Activated T-helper 17 cell treated with anti-CD3 and anti-CD28 coated beads, Interleukin-2, amount 50 U/mL, for 72 hours (primary cell): ENCODE measurements at regions not wholly inside any gene's neighbourhood (a gene's known extent, or its start where the extent isn't known, plus 50 kb on each side); places are given as distances from the start of the nearest gene placed in this dataset.

ENCODE experiments used
- ATAC-seq: fragments of 150-1000 bp; cut with Tn5 transposase; replicated peaks from 2 replicates; pipeline ENCODE4 v1.10.0; 2021; ENCODE audit warnings: mild to moderate bottlenecking, moderate library complexity
- H3K27ac Mint-ChIP-seq: one replicate; pipeline ENCODE4 v1.8.0; 2022; ENCODE audit warnings: mixed read lengths
- H3K27me3 Mint-ChIP-seq: one replicate; pipeline ENCODE4 v1.8.0; 2022; ENCODE audit warnings: mixed read lengths
- H3K36me3 Mint-ChIP-seq: one replicate; pipeline ENCODE4 v1.8.0; 2022; ENCODE audit warnings: low read depth, mild to moderate bottlenecking, mixed read lengths
- H3K4me1 Mint-ChIP-seq: one replicate; pipeline ENCODE4 v1.8.0; 2022; ENCODE audit warnings: mixed read lengths
- H3K4me3 Mint-ChIP-seq: one replicate; pipeline ENCODE4 v1.8.0; 2022; ENCODE audit warnings: mild to moderate bottlenecking, mixed read lengths
- H3K9me3 Mint-ChIP-seq: one replicate; pipeline ENCODE4 v1.8.0; 2022; ENCODE audit warnings: mixed read lengths

DNA sequence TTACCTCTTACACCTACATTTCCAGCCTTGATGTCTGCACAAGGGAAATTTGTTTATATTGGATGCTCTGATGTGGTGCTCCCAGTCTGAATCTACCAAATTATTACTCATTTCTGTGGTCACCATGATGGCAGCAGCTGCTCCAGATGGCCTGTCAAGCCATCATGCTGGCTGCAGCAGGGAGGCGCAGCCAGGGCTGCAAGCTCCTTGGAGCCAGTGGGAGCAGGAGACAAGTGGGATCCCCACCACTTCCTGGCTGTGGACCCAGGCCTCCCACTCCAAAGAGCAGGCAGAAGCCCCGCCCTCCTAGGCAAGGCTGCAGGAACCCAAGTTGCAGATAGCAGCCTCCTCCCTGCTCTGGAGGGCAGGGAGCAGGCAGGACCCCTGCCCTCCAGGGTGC is 241.1 kb upstream of the ATP10B start:
- Mint-ChIP-seq H3K4me3 (no peak overlapping the region), H3K4me1 (no peaks in the 10 kb centered on the region), H3K9me3 (peaks cover 4% of the 10 kb centered on the region), H3K36me3 (no peaks in the 10 kb centered on the region), H3K27me3 (no peaks in the 10 kb centered on the region), H3K27ac (no peak overlapping the region)
- no peak for ATAC-seq

DNA sequence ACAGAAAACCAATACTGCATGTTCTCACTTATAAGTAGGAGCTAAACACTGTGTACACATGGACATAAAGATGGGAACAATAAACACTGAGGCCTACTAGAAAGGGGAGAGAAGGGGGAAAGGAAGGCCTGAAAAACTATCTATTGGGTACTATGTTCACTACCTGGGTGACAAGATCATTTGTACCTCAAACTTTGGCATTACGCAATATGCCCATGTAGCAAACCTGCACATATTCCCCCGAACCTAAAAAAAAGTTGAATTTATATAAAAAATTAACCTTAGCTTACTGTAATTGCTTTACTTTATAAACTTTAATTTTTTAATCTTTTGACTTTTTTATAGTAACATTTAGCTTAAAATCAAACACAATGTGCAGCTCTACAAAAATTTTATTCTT is 237.6 kb upstream of the ATP10B start:
- no peak overlapping the region for H3K4me3 Mint-ChIP-seq
- no peaks in the 10 kb centered on the region for H3K27me3 Mint-ChIP-seq
- ATAC-seq, result no peak
- H3K4me1 Mint-ChIP-seq, result no peaks in the 10 kb centered on the region
- H3K36me3 Mint-ChIP-seq, result no peaks in the 10 kb centered on the region
- H3K27ac Mint-ChIP-seq, result no peak overlapping the region
- H3K9me3 Mint-ChIP-seq, result peaks cover 4% of the 10 kb centered on the region

DNA sequence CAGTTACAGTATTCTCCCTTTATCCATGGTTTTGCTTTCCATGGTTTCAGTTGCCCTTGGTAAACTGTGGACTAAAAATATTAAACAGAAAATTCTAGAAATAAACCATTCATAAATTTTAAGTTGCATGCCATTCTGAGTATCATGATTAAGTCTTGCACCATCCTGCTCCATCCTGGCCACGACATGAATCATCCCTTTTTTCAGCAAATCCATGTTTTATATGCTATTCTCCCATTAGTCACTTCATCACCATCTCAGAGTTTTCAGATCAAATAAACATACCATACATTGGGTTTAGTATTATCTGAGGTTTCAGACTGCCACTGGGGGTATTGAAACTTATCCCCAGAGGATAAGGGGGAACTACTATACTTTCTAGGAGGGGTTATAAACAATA is 234.4 kb upstream of the ATP10B start:
- Mint-ChIP-seq H3K9me3 (peaks cover 4% of the 10 kb centered on the region), H3K4me3 (no peak overlapping the region), H3K27me3 (no peaks in the 10 kb centered on the region), H3K4me1 (no peaks in the 10 kb centered on the region), H3K36me3 (no peaks in the 10 kb centered on the region), H3K27ac (no peak overlapping the region)
- ATAC-seq, result no peak

DNA sequence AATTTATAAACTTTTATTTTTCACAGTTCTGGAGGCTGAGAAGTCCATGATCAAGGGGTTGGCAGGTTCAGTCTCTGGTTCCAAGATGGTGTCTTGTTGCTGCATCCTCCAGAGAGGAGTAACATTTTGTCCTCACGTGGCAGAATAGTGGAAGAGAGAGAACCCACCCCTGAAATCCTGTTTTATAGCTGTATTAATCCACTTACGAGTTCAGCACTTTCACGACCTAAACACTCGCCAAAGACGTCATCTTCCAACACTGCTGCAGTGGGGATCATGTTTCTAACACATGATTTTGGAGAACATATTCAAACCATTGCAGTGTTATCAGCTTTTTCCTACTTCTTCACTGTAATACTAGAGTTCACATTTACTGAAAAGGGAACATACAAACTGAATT is 233.0 kb upstream of the ATP10B start:
- Mint-ChIP-seq H3K27me3 (no peaks in the 10 kb centered on the region), H3K4me1 (no peaks in the 10 kb centered on the region), H3K9me3 (peaks cover 4% of the 10 kb centered on the region), H3K4me3 (no peak overlapping the region), H3K36me3 (no peaks in the 10 kb centered on the region), H3K27ac (no peak overlapping the region)
- no peak for ATAC-seq

DNA sequence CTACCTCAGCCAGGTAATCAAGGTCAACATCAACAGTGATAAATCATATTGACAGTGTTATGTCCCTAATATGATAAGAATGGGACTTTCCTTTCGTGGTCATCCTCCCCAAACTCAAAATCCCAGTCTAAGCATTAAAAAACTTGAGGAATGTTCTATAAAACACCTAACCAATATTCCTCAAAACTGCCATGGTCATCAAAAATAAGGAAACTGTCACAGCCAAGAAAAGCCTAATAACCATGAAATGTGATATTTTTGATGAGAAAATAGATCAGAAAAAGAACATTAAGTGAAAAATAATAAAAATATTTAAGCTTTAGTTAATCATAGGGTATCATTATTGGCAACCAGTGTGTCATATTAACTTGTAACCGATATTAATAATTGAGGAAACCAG is 232.1 kb upstream of the ATP10B start:
- no peak for ATAC-seq
- Mint-ChIP-seq H3K9me3 (no peaks in the 10 kb centered on the region), H3K4me3 (no peak overlapping the region), H3K27me3 (no peaks in the 10 kb centered on the region), H3K36me3 (no peaks in the 10 kb centered on the region), H3K27ac (no peak overlapping the region), H3K4me1 (no peaks in the 10 kb centered on the region)

DNA sequence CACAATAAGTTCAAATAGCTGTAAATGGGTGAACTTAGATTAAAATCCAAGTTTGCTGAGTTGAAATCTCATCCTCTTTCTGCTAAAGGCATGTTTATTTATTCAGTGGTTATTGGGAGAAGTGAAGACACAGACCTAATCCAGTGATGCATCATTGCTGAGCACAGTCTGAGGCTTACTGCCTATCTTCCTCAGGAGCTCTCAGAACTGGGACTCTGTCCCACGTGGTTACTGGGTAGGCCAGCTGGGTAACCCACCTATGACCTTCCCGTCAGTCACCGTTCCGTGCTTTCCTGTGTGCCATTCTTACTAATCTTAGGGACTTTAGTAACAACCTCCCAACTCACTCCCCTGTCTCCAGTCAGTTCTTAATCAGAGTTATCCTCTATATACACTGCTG is 226.8 kb upstream of the ATP10B start:
- Mint-ChIP-seq H3K27me3 (no peaks in the 10 kb centered on the region), H3K4me3 (no peak overlapping the region), H3K9me3 (no peaks in the 10 kb centered on the region), H3K36me3 (no peaks in the 10 kb centered on the region), H3K4me1 (no peaks in the 10 kb centered on the region), H3K27ac (no peak overlapping the region)
- ATAC-seq, result no peak

DNA sequence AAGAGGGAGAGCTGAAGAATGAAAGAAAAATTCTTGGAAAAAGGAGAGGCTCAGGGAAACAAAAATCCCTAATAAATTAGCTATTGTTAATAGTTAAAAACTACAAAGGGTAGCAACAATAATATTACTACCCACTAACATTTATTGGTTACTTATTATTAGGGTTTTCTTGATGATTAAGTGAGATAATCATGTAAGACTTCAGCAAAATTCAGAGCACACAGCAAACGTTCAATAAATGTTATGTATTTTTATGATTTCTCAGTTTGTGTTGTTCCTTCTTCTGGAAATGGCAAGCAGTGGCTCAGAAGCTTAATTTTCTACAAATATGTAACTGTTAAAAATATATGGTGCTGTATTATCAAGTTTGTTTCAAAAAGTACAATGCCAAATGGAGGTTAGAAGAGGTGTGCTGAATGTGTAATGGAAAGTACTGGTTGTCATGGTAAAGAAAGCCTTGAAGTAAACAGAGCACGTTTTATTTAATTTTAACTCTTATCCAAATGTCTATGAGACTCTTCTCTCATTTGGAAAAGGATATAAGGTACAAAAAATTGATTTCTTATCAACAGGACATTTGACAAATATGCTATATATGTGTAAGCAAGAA is 226.0 kb upstream of the ATP10B start:
- Mint-ChIP-seq H3K4me1 (no peaks in the 10 kb centered on the region), H3K9me3 (no peaks in the 10 kb centered on the region), H3K27me3 (no peaks in the 10 kb centered on the region), H3K4me3 (no peak overlapping the region), H3K27ac (no peak overlapping the region), H3K36me3 (no peaks in the 10 kb centered on the region)
- no peak for ATAC-seq

DNA sequence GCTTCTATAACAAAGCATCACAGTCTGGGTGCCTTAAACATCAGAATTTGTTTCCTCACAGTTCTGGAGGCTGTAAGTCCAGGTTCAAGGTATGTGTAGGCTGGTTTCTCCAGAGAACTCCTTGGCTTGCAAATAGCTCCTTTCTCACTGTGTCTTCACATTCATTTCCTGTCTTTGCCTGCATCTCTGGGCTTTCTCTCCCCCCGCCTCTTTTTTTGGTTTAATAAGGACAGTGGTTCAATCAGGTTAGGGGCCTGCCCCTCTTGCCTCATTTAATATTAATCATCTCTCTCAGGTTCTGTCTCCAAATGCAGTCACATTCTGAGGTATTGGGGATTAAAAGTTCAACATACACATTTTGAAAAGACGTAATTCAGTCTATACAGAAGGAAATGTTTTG is 225.5 kb upstream of the ATP10B start:
- no peaks in the 10 kb centered on the region for H3K36me3 Mint-ChIP-seq
- H3K27ac Mint-ChIP-seq, result no peak overlapping the region
- no peak overlapping the region for H3K4me3 Mint-ChIP-seq

DNA sequence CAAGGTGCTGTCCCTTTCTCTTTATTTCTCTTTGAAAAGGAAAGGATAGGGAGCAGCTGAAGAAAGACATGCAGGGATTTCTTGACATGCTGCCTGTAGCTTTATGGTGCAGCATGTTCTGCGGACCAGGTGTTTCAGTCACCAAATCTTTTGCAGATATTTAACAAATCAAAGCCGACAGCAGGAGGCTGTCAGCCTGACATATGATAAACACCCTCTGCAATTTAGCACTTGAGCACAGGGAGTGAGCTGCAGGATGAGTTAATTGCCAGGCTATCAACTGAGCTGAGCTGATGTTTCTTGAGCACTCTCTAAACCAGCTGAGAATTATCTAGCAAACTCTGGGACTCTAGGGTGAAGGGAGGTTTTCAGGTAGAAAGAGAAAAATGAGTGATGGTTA is 212.8 kb upstream of the ATP10B start:
- H3K27ac Mint-ChIP-seq, result no peak overlapping the region
- H3K4me3 Mint-ChIP-seq, result no peak overlapping the region
- no peaks in the 10 kb centered on the region for H3K36me3 Mint-ChIP-seq
- peaks cover 2% of the 10 kb centered on the region for H3K9me3 Mint-ChIP-seq
- no peaks in the 10 kb centered on the region for H3K4me1 Mint-ChIP-seq
- ATAC-seq, result no peak
- peaks cover 2% of the 10 kb centered on the region for H3K27me3 Mint-ChIP-seq

More for the DNA sequence above, 225.5 kb upstream of the ATP10B start:
- Mint-ChIP-seq H3K27me3 (no peaks in the 10 kb centered on the region), H3K9me3 (no peaks in the 10 kb centered on the region), H3K4me1 (no peaks in the 10 kb centered on the region)
- no peak for ATAC-seq

DNA sequence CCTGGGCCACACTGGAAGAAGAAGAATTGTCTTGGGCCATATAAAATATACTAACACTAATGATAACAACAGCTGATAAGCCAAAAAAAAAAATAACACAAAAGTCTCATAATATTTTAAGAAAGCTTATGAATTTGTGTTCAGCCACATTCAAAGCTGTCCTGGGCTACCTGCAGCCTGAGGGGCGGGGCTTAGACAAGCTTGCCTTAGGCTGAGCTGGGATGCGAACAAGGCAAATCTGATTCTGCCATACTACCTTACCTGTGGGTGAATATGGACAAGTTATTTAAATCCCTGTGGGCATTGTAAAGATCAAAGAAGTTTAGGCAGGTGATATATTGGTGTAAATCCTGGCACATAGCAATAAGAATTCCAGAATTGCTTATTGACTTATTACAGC is 212.3 kb upstream of the ATP10B start:
- Mint-ChIP-seq H3K27me3 (no peaks in the 10 kb centered on the region), H3K36me3 (no peaks in the 10 kb centered on the region), H3K9me3 (no peaks in the 10 kb centered on the region), H3K4me3 (no peak overlapping the region), H3K27ac (no peak overlapping the region), H3K4me1 (no peaks in the 10 kb centered on the region)
- ATAC-seq, result no peak

DNA sequence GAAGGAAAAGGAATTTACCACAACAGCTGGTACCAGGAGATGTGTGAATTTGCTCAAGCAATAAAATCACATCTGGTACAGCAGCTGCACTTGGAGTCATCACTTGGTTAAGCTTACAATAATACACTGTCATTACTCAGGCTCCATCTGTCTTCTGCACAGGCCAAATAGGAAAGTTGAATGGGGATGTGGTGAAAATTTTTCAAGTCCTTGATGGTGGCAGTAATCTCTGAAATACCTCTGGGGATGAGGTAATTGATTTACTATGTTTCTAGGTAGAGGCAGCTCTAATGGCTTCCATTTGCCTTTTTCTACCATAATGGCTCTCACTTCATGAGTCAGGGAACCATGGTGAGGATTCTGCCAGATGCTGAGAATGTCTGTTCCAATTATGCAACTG is 206.8 kb upstream of the ATP10B start:
- no peaks in the 10 kb centered on the region for H3K9me3 Mint-ChIP-seq
- no peak overlapping the region for H3K27ac Mint-ChIP-seq
- ATAC-seq, result no peak
- H3K4me3 Mint-ChIP-seq, result no peak overlapping the region
- no peaks in the 10 kb centered on the region for H3K4me1 Mint-ChIP-seq
- H3K27me3 Mint-ChIP-seq, result no peaks in the 10 kb centered on the region
- H3K36me3 Mint-ChIP-seq, result no peaks in the 10 kb centered on the region

DNA sequence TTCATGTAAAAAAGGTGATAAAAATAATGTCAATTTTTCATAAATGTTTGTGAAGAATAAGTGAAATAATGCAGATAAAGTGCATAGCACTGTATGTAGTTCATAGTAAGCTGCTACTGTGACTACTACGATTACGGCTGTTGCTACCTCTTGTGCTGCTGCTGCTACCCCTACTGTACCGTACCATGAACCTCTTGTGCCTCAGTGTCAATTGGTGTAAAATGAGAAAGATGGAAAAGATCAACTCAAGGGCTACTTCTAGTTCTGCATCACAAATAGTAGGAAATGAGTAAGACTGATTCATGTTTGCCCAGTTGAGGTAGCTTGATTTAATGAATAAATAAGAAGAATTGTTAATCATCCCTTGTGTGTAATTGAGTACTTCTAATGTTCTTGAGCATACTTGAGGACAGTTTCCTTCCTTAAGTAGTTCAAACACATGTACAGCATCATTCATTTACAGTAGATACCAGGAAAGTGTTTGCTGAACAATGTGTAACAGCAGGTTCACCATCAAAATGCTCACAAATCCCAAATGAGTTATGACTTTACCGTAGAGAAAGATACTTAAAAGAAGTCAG is 200.0 kb upstream of the ATP10B start:
- no peaks in the 10 kb centered on the region for H3K36me3 Mint-ChIP-seq
- H3K27me3 Mint-ChIP-seq, result no peaks in the 10 kb centered on the region
- no peak for ATAC-seq
- H3K27ac Mint-ChIP-seq, result no peak overlapping the region
- no peaks in the 10 kb centered on the region for H3K9me3 Mint-ChIP-seq
- H3K4me3 Mint-ChIP-seq, result no peak overlapping the region
- no peaks in the 10 kb centered on the region for H3K4me1 Mint-ChIP-seq

DNA sequence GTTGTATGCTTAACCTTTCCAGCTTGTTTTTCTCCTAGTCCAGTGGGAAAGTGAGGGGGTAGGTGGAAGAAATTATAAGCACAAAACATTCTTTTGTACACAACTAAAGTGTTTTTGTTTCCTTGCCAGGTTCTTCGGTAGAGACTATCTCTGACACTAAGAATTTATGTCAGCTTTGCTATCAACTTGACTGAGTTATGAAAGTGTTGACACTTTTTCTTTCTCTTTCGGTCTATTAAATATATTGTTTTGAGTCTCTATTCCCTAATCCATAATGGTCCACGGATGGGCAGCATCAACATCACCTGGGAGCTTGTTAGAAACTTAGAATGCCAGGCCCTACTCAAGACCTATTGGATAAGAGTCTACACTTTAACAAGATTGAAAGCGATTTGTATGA is 195.0 kb upstream of the ATP10B start:
- Mint-ChIP-seq H3K27me3 (no peaks in the 10 kb centered on the region), H3K27ac (no peak overlapping the region), H3K4me3 (no peak overlapping the region), H3K9me3 (no peaks in the 10 kb centered on the region), H3K4me1 (no peaks in the 10 kb centered on the region), H3K36me3 (no peaks in the 10 kb centered on the region)
- no peak for ATAC-seq

DNA sequence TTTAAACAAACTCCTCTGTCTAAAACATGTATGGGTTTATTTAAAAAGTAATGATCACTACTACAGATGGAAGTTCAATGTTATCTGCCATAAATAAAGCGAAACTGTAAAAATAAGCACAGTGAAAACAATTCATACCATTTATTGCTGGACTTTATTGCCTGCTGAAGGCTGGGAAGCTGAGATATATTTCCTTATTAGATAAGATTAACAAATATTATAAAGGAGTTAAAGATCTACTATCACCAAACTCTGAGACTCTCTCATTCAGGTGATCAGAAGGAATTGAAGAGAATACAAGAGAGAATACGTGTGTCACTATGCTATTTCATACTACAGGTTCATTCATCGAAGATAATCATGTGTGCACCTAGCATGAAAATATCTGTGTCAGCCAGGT is 190.9 kb upstream of the ATP10B start:
- Mint-ChIP-seq H3K9me3 (no peaks in the 10 kb centered on the region), H3K36me3 (no peaks in the 10 kb centered on the region), H3K4me3 (no peak overlapping the region), H3K27ac (no peak overlapping the region), H3K4me1 (no peaks in the 10 kb centered on the region), H3K27me3 (no peaks in the 10 kb centered on the region)
- no peak for ATAC-seq

DNA sequence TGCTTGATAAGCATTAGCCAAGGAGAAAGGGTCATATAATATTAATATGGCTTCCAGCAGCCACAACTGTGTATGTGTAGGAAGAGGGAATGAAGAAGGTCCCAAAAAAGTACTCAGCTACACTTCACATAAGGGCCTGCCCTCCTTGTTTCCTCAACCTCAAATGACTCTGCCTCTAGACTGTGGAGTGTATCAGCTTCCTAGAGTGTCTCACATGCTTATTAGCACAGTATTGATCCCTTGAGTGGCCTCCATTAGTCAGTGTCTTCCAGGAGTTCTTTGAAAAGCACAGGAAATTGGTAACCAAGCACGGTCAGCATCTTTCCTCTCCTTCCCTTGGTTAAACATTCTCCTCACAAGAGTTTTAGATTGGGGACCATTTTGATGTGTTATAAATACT is 190.4 kb upstream of the ATP10B start:
- no peak overlapping the region for H3K4me3 Mint-ChIP-seq
- no peaks in the 10 kb centered on the region for H3K36me3 Mint-ChIP-seq
- no peak overlapping the region for H3K27ac Mint-ChIP-seq
- H3K4me1 Mint-ChIP-seq, result no peaks in the 10 kb centered on the region
- H3K9me3 Mint-ChIP-seq, result no peaks in the 10 kb centered on the region
- no peaks in the 10 kb centered on the region for H3K27me3 Mint-ChIP-seq
- ATAC-seq, result no peak

DNA sequence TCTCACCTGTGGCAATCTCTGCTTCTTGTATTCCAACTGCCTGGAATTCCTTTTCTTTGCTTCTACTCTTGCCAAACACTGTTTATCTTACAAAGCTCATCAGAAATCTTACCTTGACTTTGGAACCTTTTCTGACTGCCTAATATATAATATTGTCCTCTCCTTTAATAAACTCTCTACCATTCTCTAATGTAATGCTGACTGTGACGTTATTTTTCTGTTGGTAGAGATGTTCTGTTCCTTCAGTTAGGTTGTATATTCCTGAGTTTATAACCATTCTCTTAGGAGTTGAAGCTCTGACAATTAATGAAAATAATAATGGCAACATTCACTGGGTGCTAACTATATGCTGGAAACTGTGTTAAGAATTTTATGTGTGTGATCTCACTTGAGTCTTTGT is 188.8 kb upstream of the ATP10B start:
- Mint-ChIP-seq H3K36me3 (no peaks in the 10 kb centered on the region), H3K4me3 (no peak overlapping the region), H3K27me3 (no peaks in the 10 kb centered on the region), H3K9me3 (no peaks in the 10 kb centered on the region), H3K27ac (no peak overlapping the region), H3K4me1 (no peaks in the 10 kb centered on the region)
- ATAC-seq, result no peak
